T-helper 17 cell (primary cell): ENCODE measurements at regions not wholly inside any gene's neighbourhood (a gene's known extent, or its start where the extent isn't known, plus 50 kb on each side); places are given as distances from the start of the nearest gene placed in this dataset.

Experiments
- ATAC-seq: fragments of 150-1000 bp; cut with Tn5 transposase; 2 replicates; pipeline ENCODE4 v1.10.0; 2021; ENCODE audit warnings: mild to moderate bottlenecking, moderate library complexity
- DNase-seq, 3 donors: peaks; one replicate each; pipeline versions ENCODE4 v3.0.0 to v3.0.0-alpha.2; 2020 to 2021
- H3K9me3 ChIP-seq: one replicate; pipeline ENCODE4 v1.7.0; 2013; ENCODE audit warnings: low read length, mild to moderate bottlenecking; ENCODE audit not compliant: control insufficient read depth, poor library complexity, severe bottlenecking
- H3K27ac Mint-ChIP-seq: one replicate; pipeline ENCODE4 v1.8.0; 2022; ENCODE audit warnings: mild to moderate bottlenecking, moderate library complexity, mixed read lengths
- H3K27me3 Mint-ChIP-seq: one replicate; pipeline ENCODE4 v1.8.0; 2022; ENCODE audit warnings: mixed read lengths
- H3K36me3 Mint-ChIP-seq: one replicate; pipeline ENCODE4 v1.8.0; 2022; ENCODE audit warnings: low read depth, mixed read lengths
- H3K4me1 Mint-ChIP-seq: one replicate; pipeline ENCODE4 v1.8.0; 2022; ENCODE audit warnings: mild to moderate bottlenecking, mixed read lengths
- H3K4me3 Mint-ChIP-seq: one replicate; pipeline ENCODE4 v1.8.0; 2022; ENCODE audit warnings: mild to moderate bottlenecking, moderate library complexity, mixed read lengths

DNA sequence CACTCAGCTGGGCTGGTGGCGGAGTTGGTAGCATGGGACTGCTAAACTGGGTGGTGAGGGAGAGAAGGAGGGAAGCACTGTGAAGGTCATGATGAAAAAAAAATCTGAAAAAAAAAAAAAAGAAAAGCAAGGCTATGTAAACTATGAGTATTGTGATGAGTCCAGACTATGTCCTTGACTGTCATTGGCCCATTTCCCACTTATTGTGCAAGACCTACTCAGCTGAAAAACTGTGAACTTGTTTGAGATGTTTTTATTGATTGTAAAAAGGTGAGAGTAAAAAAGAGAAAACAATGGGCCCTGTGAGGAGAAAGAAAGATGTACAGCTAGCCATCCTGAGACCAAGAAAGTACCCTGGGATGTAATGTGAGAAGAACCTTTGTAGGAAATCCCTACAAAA is 798.4 kb upstream of the TENM4 start:
- H3K27me3 Mint-ChIP-seq, result no peaks in the 10 kb centered on the region
- ATAC-seq (no peak), DNase-seq (no peak)
- no peak overlapping the region for H3K27ac Mint-ChIP-seq
- H3K36me3 Mint-ChIP-seq, result no peaks in the 10 kb centered on the region
- no peak overlapping the region for H3K4me3 Mint-ChIP-seq
- no peaks in the 10 kb centered on the region for H3K4me1 Mint-ChIP-seq
- peaks cover 2% of the 10 kb centered on the region for H3K9me3 ChIP-seq

DNA sequence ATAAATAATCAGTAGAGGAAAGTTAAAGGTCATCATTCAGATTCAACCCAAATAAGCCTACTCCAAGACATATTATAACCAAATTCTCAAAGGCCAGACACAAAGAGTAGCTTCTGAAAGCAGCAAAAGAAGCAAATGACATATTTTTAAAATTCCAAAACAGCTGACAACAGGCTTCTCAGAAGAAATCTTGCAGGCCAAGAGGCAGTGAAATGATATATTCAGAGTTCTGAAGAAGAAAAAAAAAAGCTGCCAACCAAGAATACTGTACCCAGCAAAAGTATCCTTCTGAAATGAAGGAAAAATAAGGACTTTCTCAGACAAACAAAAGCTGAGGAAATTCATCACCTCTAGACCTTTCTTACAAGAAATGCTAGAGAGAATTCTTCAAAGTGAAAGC is 787.1 kb upstream of the TENM4 start:
- Mint-ChIP-seq H3K4me1 (no peaks in the 10 kb centered on the region), H3K36me3 (no peaks in the 10 kb centered on the region), H3K27ac (no peak overlapping the region), H3K27me3 (no peaks in the 10 kb centered on the region), H3K4me3 (no peak overlapping the region)
- DNase-seq (no peak), ATAC-seq (no peak)
- no peaks in the 10 kb centered on the region for H3K9me3 ChIP-seq

DNA sequence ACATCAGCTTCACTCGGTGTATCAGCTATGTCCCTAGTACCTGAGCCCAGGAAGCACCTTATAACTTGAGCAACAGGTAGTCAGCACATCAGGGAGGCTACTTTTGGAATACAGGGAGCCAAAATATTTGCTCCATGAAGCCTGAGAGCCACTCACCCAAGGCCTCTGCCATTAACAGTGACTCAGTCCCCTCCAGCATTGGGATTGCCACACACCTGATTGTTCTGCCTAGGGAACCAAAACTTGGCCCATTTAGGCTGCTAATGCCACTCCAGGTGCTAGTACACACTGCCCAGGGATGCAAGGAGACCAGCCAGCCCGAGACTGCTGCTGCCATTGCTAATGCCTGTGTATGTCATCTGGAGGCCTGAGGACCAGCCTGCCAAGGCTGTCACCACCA is 773.6 kb upstream of the TENM4 start:
- no peak for DNase-seq
- ATAC-seq, result no peak
- no peaks in the 10 kb centered on the region for H3K27me3 Mint-ChIP-seq
- H3K36me3 Mint-ChIP-seq, result no peaks in the 10 kb centered on the region
- no peak overlapping the region for H3K27ac Mint-ChIP-seq
- no peak overlapping the region for H3K4me3 Mint-ChIP-seq
- no peaks in the 10 kb centered on the region for H3K4me1 Mint-ChIP-seq
- H3K9me3 ChIP-seq, result peaks cover 2% of the 10 kb centered on the region

DNA sequence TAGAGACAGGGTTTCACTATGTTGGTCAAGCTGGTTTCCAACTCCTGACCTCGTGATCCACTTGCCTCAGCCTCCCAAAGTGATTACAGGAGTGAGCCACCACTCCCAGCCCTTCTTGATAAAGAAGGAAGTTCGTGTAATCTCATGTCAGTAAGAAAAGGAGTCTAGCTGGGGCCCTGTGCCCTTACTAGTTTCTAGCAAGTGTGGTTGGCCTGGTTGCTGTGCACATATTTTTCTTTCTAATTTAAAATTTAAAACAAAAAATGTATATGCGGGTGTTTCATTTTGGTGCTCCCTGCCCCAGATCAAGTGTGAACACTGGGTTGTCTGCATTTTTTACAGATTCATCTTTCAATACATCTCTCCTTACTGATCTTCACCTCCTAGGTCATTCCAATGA is 770.8 kb upstream of the TENM4 start:
- H3K9me3 ChIP-seq, result peaks cover 2% of the 10 kb centered on the region
- Mint-ChIP-seq H3K27me3 (no peaks in the 10 kb centered on the region), H3K4me3 (no peak overlapping the region), H3K27ac (no peak overlapping the region), H3K36me3 (no peaks in the 10 kb centered on the region), H3K4me1 (no peaks in the 10 kb centered on the region)
- DNase-seq (no peak), ATAC-seq (no peak)

DNA sequence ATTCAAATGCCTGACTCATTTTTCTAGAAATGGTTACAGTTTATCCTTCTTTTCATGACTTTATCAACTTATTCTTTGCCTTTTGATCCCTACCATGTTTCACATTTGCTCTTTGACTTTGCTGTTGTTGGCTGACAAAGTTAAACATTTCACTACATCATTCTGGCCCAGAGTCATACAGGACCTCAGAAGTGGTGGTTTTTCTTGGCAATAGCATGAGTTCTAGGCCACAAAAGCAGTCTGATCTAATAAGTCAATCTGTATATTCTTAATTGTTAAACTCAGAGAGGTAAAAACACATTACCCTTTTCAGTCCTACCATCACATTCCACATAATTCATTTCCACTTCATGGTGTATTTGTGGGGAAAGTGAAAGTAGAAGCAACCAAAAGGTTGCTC is 763.2 kb upstream of the TENM4 start:
- Mint-ChIP-seq H3K27ac (no peak overlapping the region), H3K36me3 (no peaks in the 10 kb centered on the region), H3K4me3 (no peak overlapping the region), H3K4me1 (no peaks in the 10 kb centered on the region), H3K27me3 (no peaks in the 10 kb centered on the region)
- H3K9me3 ChIP-seq, result no peaks in the 10 kb centered on the region
- ATAC-seq (no peak), DNase-seq (no peak)

DNA sequence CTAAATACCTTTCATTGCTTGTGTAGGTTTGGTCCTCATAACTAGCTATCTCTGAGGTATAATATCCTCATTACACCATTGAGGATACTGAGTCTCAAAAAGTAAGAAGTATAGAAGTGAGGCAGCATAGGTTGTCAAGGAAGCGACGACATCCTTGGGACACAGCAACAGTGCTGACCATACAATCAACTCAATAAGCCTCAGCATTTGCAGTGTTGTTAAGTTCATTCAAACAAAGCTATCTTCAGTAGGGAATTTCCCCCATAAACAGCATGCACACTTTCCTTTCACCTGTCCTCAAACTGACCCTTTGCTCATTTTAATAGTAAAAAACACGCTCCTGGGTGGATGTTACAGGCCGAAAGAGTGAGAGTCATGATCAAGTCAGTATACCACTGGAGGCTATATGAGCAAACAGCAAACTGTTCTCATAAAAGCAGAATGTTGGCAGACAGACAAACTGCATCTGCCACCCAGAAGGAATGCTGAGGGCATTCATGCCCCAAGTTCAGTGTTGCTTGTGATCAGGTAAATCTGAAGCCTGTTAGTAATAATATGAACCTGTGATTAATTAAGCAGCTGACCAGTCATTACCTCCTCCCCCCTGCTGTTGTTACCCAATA is 756.2 kb upstream of the TENM4 start:
- Mint-ChIP-seq H3K4me3 (no peak overlapping the region), H3K4me1 (no peaks in the 10 kb centered on the region), H3K27ac (no peak overlapping the region), H3K36me3 (no peaks in the 10 kb centered on the region), H3K27me3 (no peaks in the 10 kb centered on the region)
- DNase-seq, result no peak
- ATAC-seq, result no peak
- no peaks in the 10 kb centered on the region for H3K9me3 ChIP-seq

DNA sequence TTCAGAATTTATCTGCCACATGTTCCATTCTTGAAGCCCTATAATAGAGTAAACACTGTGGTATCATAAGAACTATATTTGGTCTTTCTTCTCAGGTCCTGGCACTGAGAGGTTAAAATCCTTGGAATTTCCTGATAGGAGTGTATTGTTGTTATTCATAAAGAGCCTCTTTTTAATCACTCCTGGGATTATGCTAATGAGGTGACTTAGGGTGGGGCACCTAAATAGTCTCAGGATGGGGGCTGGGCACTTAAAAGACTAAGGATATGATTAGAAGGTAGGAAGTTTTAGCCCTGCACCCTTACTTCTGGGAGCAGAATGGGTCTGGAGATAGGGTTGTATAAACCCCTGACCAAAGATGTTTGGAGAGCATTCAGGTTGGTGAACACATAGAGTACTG is 755.2 kb upstream of the TENM4 start:
- H3K36me3 Mint-ChIP-seq, result no peaks in the 10 kb centered on the region
- no peak overlapping the region for H3K4me3 Mint-ChIP-seq
- no peak overlapping the region for H3K27ac Mint-ChIP-seq
- no peaks in the 10 kb centered on the region for H3K4me1 Mint-ChIP-seq
- H3K9me3 ChIP-seq, result no peaks in the 10 kb centered on the region
- DNase-seq, result no peak
- H3K27me3 Mint-ChIP-seq, result no peaks in the 10 kb centered on the region
- no peak for ATAC-seq

DNA sequence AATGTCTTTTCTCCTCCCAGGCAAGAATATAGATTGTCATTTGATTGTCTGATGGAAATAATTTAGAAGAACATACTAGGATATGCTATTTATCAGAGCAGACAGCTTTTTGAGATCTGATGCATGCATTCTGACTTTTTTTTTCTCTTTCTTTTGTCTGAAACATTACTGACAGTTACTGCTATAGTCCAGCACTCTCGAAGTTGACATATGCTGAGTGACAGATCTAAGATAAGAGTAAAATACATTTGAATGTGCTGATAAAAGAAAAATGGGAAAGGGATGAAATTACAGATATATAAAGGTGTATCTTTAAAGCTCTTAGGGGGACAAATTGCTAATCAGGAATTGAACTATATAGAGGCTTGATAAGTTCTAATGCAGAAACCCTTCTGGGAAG is 753.8 kb upstream of the TENM4 start:
- H3K9me3 ChIP-seq, result no peaks in the 10 kb centered on the region
- no peak overlapping the region for H3K27ac Mint-ChIP-seq
- H3K36me3 Mint-ChIP-seq, result no peaks in the 10 kb centered on the region
- no peaks in the 10 kb centered on the region for H3K4me1 Mint-ChIP-seq
- ATAC-seq, result no peak
- no peak overlapping the region for H3K4me3 Mint-ChIP-seq
- H3K27me3 Mint-ChIP-seq, result no peaks in the 10 kb centered on the region
- no peak for DNase-seq

DNA sequence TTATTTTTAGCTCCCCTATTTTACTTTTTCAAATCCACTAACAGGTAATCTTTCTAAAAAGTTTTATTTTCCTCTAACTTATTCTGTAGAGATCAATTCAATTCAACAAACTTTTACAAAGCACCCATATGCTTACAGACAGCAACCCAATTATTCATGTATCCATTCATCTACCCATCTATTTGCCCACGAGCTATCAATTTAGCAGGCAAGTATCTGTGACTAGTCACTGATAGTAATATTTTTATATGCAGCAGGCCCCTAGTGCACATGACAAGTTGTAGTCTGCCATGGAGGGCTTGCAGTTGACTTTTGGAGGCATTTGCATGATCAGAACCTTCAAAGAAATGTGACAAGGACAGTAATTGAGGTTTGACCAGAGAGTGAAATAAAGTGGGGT is 753.2 kb upstream of the TENM4 start:
- no peak for DNase-seq
- Mint-ChIP-seq H3K36me3 (no peaks in the 10 kb centered on the region), H3K4me3 (no peak overlapping the region), H3K27me3 (no peaks in the 10 kb centered on the region), H3K27ac (no peak overlapping the region), H3K4me1 (no peaks in the 10 kb centered on the region)
- no peaks in the 10 kb centered on the region for H3K9me3 ChIP-seq
- no peak for ATAC-seq

DNA sequence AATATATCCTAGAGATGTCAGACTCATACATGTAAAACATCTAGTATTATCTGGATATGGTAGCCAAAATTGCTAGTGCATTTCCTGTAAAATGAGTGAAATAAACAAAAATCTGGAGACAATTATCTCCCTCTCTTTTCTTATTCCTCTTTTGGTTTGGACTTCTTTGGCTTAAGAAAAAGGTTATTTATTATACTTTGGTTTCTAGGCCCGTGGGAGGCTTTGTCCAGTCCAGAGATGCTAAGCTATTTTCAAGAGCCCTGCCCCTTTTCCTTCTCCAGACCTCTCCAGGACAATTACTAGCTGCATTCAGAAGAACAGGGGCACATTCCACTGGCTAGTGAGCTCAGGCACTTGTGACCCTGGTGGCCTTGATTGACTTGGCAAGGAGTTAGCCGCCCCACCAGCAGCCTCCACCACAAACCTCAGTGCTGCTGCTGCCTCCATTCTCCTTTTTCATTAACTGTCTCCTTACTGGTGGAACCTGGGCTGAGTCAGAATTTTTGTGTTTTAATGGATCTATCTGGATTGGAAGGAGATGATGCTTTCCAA is 747.3 kb upstream of the TENM4 start:
- no peaks in the 10 kb centered on the region for H3K9me3 ChIP-seq
- Mint-ChIP-seq H3K27me3 (no peaks in the 10 kb centered on the region), H3K4me1 (no peaks in the 10 kb centered on the region), H3K36me3 (no peaks in the 10 kb centered on the region), H3K4me3 (no peak overlapping the region), H3K27ac (no peak overlapping the region)
- DNase-seq (no peak), ATAC-seq (no peak)

DNA sequence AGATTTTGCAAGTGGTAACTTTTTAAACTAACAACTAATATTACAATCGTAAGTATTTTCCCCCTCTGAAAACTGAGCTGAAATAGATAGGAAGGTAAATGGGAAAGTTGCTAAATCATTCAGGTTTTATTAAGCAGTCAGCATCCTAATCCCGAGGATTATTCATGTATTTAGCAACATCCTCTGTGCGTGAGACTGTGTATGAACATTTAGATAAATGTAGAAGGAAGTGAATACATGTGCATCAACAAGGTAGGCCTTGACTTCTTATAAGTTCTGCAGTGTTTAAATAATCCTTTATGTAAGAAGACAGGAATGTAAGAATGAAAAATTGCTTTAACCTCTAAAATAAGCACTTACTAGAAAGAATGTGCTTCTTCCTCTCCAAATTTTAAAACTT is 745.9 kb upstream of the TENM4 start:
- H3K4me3 Mint-ChIP-seq, result no peak overlapping the region
- no peaks in the 10 kb centered on the region for H3K27me3 Mint-ChIP-seq
- H3K4me1 Mint-ChIP-seq, result no peaks in the 10 kb centered on the region
- no peak for ATAC-seq
- DNase-seq, result no peak
- no peaks in the 10 kb centered on the region for H3K36me3 Mint-ChIP-seq
- no peak overlapping the region for H3K27ac Mint-ChIP-seq
- H3K9me3 ChIP-seq, result no peaks in the 10 kb centered on the region

DNA sequence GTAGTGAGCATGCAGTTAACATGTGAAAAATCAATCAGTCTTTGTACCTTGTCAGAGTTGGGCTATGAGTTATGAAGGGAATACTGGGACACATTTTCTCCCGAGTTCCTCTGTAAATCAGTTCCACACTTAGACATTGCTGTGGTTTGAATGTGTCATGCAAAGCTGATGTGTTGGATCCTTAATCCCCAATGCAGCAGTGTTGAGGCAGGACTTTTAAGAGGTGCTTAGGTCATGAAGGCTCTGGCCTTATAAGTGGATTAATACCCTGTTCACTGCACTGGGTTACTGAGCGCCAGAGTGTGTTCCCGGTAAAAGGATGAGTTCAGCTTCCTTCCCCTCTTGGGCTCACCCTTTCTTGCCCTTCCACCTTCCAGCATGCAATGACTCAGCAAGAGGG is 742.1 kb upstream of the TENM4 start:
- Mint-ChIP-seq H3K27ac (no peak overlapping the region), H3K4me1 (no peaks in the 10 kb centered on the region), H3K27me3 (no peaks in the 10 kb centered on the region)

DNA sequence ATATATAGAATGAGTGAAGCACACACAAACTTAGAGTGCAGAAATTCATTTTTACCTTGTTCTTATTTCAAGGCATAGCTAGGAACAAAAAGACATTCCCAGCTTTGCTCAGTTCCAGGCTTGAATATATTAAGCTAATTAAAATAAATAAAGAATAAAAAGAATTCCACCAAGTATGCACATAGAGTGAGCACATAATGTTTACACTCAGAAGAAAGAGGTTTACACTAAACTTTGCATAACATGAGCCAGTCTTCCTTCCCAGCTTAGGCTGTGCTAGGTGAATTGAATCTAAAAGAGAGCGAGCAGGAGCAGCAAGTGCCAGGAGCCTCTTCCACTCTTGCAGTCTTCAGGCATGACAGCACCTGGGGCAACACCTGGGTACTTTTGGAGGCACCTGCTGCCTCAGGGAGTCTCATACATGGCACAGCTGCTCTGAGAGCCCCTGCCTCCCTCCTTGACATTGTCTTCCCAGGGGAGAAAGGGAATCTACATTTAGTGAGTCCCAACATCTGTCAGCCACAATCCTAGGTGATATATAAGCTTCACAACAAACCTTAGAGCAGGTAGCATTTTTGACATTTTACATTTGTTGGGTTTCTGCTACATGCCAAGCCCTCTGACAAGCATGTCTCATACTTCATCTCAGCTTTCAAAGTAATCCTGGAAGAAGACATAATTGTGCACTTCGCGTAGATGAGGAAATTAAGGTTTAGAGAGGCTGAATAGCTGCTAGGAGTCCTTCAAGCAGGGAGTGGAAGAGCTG is 732.7 kb upstream of the TENM4 start:
- Mint-ChIP-seq H3K4me1 (no peaks in the 10 kb centered on the region), H3K36me3 (no peaks in the 10 kb centered on the region), H3K27ac (no peak overlapping the region), H3K4me3 (no peak overlapping the region), H3K27me3 (no peaks in the 10 kb centered on the region)
- DNase-seq, result no peak
- H3K9me3 ChIP-seq, result no peaks in the 10 kb centered on the region
- no peak for ATAC-seq

More for the DNA sequence above, 742.1 kb upstream of the TENM4 start:
- ATAC-seq (no peak), DNase-seq (no peak)
- Mint-ChIP-seq H3K4me3 (no peak overlapping the region), H3K36me3 (no peaks in the 10 kb centered on the region)
- no peaks in the 10 kb centered on the region for H3K9me3 ChIP-seq

DNA sequence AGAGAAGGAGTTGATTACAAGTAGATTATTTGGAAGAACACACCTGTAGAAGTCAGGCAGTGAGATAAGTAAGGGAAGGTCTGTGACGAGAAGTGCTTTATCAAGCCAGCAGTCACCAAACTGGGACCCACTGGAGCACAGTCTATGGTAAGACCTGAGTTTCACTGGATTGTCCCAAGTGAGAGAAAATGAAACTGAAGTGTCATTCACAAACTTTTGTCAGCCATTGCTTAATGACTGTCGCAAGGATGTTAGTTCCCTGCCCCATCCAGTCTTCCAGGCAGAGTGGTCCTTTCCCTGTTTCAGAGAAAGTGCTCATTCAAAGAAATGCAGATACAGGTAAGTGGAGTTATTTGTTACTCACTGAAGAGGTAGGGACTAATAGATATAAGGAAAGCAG is 728.0 kb upstream of the TENM4 start:
- Mint-ChIP-seq H3K27me3 (no peaks in the 10 kb centered on the region), H3K4me3 (no peak overlapping the region), H3K4me1 (no peaks in the 10 kb centered on the region), H3K27ac (no peak overlapping the region), H3K36me3 (no peaks in the 10 kb centered on the region)
- H3K9me3 ChIP-seq, result no peaks in the 10 kb centered on the region
- ATAC-seq (no peak), DNase-seq (no peak)
